ENCODE measurements at regions not wholly inside any gene's neighbourhood (a gene's known extent, or its start where the extent isn't known, plus 50 kb on each side); places are given as distances from the start of the nearest gene placed in this dataset.

- DNase-seq (ENCODE audit: low read depth) = no peak
- no peak for TF ChIP-seq CTCF (IDR thresholded peaks at IDR 0.05; ENCODE audit: low read depth, low read length, missing control alignments)
- no peak overlapping the region for H3K4me3 ChIP-seq (ENCODE audit: low read depth, low read length)
Observed at GRCh38 chr10:36712695-36713094, 412.7 kb upstream of the ANKRD30A start.

GRCh38 chr10:36711361-36711760 lies 414.0 kb upstream of the ANKRD30A start:
- no peak overlapping the region for H3K4me3 ChIP-seq (ENCODE audit: low read depth, low read length)
- TF ChIP-seq CTCF (IDR thresholded peaks at IDR 0.05; ENCODE audit: low read depth, low read length, missing control alignments) = no peak
- no peak for DNase-seq (ENCODE audit: low read depth)

- H3K4me3 ChIP-seq (ENCODE audit: low read depth, low read length) = no peak overlapping the region
- DNase-seq (ENCODE audit: low read depth) = no peak
- TF ChIP-seq CTCF (IDR thresholded peaks at IDR 0.05; ENCODE audit: low read depth, low read length, missing control alignments) = no peak
Observed at GRCh38 chr10:36704124-36704523, 421.3 kb upstream of the ANKRD30A start.

DNA sequence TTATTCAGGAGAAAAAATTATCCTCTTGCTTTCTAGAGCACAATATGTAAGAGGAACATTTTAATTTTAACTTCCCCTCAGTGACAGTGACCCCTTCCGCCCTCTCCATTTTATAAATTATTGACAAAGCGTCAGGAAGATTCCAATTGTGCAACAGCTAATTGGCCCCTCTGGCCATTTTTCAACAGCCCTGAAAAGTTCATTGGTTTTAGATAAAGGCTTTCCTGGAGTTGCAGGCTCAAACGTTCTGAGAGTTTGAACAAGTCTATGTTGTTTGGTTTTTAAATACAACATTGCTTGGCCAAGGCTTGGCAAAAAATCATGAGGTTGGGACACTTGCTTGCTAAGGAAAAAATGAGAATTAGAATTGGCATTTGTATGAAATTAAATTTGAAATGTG lies 422.2 kb upstream of the ANKRD30A start:
- no peak for TF ChIP-seq CTCF (IDR thresholded peaks at IDR 0.05; ENCODE audit: low read depth, low read length, missing control alignments)

DNA sequence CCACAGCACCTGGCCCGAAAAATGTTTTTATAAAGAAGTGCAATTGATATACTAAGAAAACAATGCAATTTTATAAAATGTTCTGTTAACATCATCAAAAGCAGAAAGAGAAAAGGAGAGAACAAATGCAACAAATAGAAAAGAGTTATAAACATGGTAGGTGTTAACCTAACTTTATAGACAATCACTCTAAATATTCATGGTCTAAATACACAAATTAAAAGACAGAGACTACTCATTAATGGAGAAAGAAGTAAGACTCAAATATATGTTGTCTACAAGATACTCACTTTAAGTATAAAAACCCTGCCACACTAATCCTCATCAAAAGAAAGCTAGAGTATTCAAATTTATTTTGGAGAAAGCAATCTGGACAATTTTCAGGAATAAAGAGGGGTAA lies 425.3 kb upstream of the ANKRD30A start:
- DNase-seq (ENCODE audit: low read depth) = no peak
- no peak for TF ChIP-seq CTCF (IDR thresholded peaks at IDR 0.05; ENCODE audit: low read depth, low read length, missing control alignments)
- H3K4me3 ChIP-seq (ENCODE audit: low read depth, low read length) = no peak overlapping the region

More for the DNA sequence above, 422.2 kb upstream of the ANKRD30A start:
- no peak for DNase-seq (ENCODE audit: low read depth)
- H3K4me3 ChIP-seq (ENCODE audit: low read depth, low read length) = no peak overlapping the region

DNA sequence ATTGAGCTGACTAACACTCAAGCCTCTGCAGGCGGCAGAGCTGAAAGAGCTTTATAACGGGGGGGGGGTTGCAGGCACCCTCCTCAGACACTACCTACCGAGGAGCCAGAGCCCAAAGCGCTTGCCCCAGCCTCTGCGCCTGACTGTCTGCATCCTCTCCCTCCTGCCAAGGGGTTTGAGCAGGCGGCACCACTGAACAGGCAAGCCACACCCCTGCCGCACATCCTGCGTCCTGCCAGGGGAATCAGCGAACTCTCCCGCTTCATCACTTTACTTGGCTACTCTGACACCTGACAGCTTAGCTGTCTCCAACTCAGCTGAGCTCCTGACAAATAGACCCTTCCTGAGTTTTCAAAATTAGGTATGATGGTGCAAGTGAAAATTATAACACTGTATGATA lies 432.6 kb upstream of the ANKRD30A start:
- no peak overlapping the region; the same call in 1 of the 2 replicates for H3K4me3 ChIP-seq (ENCODE audit: low read depth, low read length)
- no peak for DNase-seq (ENCODE audit: low read depth)
- TF ChIP-seq CTCF (IDR thresholded peaks at IDR 0.05; ENCODE audit: low read depth, low read length, missing control alignments) = no peak

DNA sequence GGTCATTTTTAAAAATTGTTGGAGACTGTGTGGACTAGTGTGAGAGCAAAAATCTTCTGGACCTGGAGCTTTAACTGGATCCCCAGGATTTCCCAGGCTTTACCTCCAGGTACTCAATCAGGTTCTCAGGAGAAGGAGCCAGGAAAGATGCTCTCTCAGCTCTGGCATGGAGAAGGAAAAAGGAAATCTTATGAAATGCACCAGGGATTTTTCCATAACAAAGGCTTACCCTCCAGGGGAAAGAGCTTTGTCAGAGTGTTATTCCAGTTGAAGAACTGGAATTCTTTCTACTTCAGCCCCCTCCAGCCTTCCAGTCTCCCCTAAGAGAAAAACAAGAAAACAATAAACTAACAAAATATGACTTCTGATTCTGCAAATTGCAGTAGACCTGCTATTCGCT lies 436.7 kb upstream of the ANKRD30A start:
- no peak for TF ChIP-seq CTCF (IDR thresholded peaks at IDR 0.05; ENCODE audit: low read depth, low read length, missing control alignments)
- DNase-seq (ENCODE audit: low read depth) = no peak

More for the DNA sequence above, 436.7 kb upstream of the ANKRD30A start:
- H3K4me3 ChIP-seq (ENCODE audit: low read depth, low read length) = no peak overlapping the region
